GM19452 (cell line): ENCODE measurements at regions not wholly inside any gene's neighbourhood (a gene's known extent, or its start where the extent isn't known, plus 50 kb on each side); places are given as distances from the start of the nearest gene placed in this dataset.

Source experiments
- ATAC-seq: cut with Tn5 transposase; IDR thresholded peaks from one replicate; pipeline ENCODE4 v1.9.1; 2021; ENCODE audit not compliant: unreplicated experiment

GRCh38 chr17:77749989-77750388, 208.5 kb upstream of the TNRC6C start:
- ATAC-seq = no peak

DNA sequence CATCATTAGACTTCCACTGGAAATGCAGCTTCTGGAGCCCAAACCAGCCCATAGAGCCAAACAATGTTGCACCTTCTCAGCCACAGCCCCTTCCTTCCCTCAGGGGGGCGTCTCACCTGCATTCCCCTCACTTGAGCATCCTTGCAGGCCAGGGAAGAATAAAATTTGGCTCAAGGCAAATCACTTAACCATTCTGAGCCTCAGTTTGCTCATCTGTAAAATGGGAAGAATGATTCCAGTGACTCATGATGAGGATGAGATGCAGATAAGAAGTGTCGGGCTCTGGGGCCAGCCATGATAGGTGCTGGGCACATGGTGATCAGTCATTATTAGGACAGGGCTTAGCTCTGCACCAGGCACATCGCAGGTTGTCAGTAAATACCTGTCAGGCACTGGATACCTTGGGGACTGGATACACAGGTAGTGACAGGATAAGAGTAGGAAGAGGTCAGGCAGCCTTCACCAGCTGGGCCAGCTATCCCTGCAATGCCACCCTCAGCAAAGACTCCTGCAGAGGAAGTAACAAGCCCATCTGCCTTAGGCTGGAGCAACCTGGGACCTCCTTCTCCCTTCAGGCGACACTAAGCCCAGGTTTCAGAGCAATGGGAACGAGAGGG, 208.0 kb upstream of the TNRC6C start:
- no peak for ATAC-seq

GRCh38 chr17:77753246-77753645, 205.3 kb upstream of the TNRC6C start:
- no peak for ATAC-seq

GRCh38 chr17:77753691-77754245, 204.7 kb upstream of the TNRC6C start:
- ATAC-seq = no peak

- no peak for ATAC-seq
Observed at GRCh38 chr17:77754956-77755355, 203.5 kb upstream of the TNRC6C start.

DNA sequence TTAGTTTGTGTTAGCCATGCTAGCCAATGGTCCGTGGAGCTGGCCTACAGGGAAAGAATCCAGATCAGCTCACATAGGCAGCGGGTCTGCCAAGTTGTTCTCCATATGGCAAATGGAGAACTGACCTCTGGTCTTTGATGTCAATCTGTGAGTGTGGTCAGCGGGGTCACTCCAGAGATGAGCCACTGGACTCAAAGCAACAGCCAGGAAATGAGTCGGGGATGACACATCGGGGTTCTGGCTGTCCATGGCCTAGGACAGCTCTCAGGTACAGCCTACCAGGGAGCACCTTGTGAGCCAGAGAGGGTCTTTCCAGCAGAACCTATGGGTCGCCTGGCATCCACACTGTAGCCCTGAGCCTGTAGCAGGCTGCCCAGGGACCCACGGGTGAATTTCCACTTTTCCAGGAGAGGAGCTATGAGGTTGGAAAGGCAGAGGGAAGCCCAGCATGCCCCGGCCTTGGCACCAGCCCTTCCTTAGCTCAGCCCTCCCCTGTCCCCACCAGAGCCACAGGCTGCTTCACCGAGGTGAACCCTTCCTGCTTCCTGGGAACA, 203.0 kb upstream of the TNRC6C start:
- no peak for ATAC-seq

- no peak for ATAC-seq
Observed at GRCh38 chr17:77756028-77756427, 202.5 kb upstream of the TNRC6C start.

GRCh38 chr17:77756846-77757560, 201.5 kb upstream of the TNRC6C start:
- ATAC-seq = no peak

DNA sequence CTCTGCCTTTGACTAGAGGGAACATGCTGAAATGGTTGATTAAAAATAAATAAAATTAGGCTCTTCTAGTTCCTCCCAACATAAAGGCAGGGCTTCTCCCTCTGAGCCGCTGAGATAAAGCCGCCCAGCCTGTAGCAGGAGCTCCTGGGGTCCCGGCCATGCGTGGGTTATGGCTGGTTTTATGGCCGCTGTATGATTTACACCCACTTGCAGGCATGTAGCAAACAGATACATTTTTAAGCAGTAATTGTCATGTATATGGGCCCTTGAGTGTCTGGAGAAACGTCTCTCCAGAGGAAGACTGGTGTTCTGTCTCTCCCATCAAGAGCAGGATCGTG, 201.0 kb upstream of the TNRC6C start:
- no peak for ATAC-seq

GRCh38 chr17:77763023-77763422, 195.5 kb upstream of the TNRC6C start:
- ATAC-seq = no peak

- ATAC-seq = no peak
Observed at GRCh38 chr17:77763575-77763974, 194.9 kb upstream of the TNRC6C start.

DNA sequence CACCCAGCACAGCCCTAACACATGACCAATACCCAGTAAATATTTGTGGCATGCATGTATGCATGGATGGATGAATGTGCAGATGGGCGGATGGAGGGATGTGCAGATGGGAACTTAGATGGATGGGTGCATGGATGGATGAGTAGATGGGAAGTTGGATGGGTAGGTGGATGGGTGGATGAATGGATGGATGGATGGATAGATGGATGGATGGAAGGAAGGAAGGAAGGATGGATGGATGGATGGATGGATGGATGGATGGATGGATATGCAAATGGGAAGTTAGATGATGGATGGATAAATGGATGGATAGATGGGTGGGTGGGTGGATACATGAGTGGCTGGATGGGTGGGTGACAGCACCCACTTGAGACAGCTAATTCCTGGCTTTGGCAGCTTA, 193.2 kb upstream of the TNRC6C start:
- no peak for ATAC-seq

DNA sequence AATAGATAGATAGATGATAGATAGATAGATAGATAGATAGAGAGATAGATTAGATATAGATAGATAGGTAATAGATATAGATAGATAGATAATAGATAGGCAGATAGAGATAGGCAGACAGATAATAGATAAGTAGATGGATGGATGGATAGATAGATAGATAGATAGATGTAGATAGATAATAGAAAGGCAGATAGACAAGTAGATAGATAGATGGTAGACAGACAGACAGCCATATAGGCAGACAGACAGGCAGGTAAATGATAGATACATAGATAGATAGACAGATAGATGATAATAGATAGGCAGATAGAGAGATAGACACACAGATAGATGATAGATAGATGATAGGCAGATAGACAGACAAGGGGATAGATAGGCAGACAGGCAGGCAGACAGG, 191.4 kb upstream of the TNRC6C start:
- ATAC-seq = no peak

DNA sequence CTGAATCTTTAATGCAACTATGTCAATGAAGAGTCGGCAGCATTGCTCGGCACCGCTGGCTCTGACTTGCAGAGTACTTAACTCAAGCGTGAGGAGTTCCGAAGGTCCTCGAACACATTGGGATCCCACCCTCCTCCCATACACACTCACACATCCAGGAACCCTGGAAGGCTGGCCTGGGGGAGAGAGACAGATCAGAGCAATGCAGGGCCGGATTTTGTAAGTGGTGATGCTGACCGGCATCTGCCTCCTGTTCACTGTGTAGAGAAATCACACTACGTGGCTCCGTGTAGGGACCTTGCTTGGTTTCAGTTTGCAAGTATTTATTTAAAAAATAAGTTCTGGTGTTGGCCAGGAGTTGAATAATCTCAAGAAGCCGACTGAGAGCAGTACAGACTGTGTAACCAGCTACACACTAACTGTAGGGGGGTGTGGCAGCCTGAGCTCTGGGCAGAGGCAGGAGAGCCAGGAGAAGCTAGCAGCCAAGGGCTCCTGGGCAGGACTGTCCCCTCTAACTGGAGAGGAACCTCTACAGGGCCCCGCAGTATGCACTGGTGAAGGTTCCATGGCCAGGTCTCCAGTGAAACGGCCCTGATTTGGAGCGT, 190.2 kb upstream of the TNRC6C start:
- ATAC-seq = no peak

GRCh38 chr17:77769215-77769614, 189.3 kb upstream of the TNRC6C start:
- ATAC-seq = no peak

DNA sequence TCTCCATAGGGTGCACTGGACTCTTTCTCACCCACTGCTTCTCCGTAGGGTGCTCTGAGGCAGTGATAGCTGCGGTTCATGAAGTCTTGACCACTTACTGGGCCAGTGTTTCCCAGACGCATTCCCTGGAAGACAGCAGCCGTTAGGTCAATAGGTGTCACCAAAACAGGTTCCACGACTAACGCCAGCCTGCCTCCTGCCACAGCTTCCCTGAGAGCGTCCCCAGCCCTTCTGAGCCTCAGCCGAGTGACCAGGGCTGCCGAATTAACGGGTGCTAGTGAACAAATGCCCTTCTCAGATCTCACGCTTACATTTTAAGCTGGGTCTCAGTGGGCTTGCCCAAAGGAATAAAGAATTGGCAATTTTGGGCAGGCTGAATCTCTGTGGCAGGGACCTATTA, 188.7 kb upstream of the TNRC6C start:
- no peak for ATAC-seq

GRCh38 chr17:77770331-77771105, 188.0 kb upstream of the TNRC6C start:
- no peak for ATAC-seq

- no peak for ATAC-seq
Observed at GRCh38 chr17:77771145-77771544, 187.4 kb upstream of the TNRC6C start.

- no peak for ATAC-seq
Observed at GRCh38 chr17:77771587-77771986, 186.9 kb upstream of the TNRC6C start.

DNA sequence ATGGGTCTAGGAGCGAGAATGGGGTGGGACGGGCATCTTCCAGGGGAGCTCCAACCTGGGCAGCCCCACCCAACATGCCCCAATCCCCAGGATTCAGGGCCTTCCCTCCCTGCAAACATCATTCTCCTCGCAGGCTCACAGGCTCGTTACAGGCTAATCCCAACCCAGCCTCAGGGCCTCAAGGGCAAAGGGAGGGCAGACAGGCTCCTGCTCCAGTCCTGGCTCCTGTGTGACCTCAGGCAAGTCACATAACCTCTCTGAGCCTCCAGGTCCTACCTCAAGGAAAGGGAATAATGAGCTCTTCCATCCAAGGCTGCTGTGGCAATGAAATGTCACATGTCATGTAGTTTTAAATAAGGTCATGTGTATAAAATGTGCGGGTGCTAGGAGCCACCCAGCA, 186.5 kb upstream of the TNRC6C start:
- ATAC-seq = no peak

- ATAC-seq = no peak
Observed at GRCh38 chr17:77772461-77772897, 186.0 kb upstream of the TNRC6C start.
